GM21381 (cell line): ENCODE measurements at regions not wholly inside any gene's neighbourhood (a gene's known extent, or its start where the extent isn't known, plus 50 kb on each side); places are given as distances from the start of the nearest gene placed in this dataset.

Source experiments
- ATAC-seq: cut with Tn5 transposase; IDR thresholded peaks from one replicate; pipeline ENCODE4 v1.9.1; 2021; ENCODE audit warnings: mild to moderate bottlenecking, moderate library complexity; ENCODE audit not compliant: unreplicated experiment

- ATAC-seq, result no peak
Measured at GRCh38 chr1:199303035-199303434, 664.2 kb downstream of the PTPRC start.

DNA sequence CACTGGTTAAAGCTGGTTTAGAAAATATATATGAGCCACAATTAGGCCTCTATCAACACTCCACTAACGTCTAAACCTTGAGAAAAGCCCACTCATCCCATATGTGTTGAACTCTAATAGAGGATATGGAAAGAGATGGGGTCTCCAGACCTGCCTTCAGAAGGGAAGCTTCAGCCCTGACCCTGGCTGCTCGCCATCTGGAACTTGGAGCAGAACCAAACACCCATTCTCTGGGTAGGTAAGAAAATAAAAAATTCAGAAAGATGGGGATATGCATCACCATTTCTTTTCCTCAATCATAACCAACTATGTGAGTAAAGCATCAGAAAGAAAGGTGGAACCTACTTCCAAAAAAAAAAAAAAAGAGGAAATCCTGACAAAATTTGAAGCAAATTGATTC, 666.2 kb downstream of the PTPRC start:
- no peak for ATAC-seq

DNA sequence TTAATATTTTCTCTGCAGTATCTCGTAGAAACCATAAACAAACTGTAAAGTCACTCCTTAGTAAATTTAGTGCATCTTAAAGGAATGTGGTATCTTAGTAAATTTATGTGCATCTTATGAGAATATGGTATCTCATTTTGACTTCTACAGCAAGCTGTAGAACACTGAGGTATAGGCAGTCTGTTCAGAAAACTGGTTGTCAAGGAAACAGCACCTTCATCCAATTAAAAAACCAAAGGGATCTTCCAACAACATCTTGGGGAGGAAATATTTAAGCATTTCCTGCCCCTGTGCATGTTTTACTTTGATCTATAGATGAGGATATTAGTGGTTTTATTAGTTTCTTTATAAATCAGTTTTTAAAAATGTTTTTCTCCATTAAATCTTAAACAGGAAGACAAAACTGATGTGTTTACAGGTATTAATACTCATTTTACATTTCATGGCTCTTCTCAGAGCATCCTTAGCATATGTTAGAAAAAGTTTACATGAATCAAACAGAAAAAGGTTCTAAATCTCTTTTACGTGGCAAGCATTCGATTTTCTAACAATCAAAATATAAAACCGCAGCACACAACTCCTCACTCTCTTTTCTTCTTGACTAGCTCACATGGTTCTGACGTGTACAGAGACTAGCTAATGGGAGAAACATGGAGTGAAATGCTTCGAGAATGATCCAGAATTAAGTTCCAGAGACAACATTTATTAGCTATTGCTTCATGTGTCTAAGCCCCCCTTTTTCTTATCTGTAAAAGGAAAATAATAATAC, 668.8 kb downstream of the PTPRC start:
- no peak for ATAC-seq

DNA sequence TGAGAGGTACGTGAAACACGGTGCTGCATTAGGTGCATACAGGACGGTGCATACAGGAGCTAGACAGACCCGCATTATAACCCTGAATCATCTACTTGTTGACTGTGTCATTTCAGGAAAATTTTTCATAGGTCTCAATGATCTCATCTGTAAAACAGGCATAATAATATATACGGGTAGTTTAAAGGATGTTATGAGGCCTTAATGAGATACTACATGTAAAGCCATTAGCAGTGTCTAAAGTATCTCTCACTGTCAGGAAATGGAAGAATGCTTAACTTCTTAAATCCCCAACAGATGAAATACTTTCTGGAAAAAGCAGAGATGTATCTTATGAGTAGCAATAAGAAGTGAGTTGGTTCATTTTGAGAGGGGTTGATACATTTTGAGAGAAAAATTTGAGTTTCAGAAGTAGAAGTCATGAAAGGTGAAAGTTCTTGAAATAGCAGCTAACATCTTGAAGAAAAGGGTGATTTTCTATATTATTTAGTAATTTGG, 669.6 kb downstream of the PTPRC start:
- ATAC-seq, result peak; percentile 44

DNA sequence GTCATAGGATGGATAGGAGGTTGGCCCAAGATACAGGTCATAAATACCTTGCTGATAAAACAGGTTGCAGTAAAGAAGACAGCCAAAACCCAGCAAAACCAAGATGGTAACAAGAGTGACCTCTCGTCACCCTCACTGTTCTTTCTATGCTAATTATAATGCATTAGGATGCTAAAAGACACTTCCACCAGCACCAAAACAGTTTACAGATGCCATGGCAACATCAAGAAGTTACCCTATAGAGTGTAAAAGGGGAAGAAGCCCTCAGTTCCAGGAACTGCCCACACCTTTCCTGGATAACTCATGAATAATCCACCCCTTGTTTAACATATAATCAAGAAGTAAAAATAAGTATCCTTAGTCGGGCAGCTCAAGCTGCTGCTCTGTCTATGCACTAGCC, 671.9 kb downstream of the PTPRC start:
- no peak for ATAC-seq

GRCh38 chr1:199311478-199312262, 672.8 kb downstream of the PTPRC start:
- ATAC-seq, result no peak

DNA sequence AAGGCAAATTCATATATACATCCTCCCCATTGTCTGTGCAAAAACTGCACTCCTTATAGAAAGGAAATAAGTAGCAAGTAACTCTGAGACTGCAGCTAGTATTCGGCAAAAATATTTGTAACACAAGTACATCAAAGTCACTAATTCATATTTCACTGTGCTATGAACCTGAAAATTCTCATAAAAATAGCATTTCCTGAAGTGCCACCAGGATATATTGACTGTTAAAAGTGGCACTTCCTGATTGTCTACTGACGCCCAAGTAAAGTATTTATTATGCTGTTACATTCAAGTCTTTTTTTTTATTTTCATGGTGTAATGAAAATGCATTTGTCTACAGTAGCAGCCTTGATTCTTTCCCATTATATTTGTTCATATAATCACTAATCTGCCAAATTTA, 673.8 kb downstream of the PTPRC start:
- no peak for ATAC-seq

DNA sequence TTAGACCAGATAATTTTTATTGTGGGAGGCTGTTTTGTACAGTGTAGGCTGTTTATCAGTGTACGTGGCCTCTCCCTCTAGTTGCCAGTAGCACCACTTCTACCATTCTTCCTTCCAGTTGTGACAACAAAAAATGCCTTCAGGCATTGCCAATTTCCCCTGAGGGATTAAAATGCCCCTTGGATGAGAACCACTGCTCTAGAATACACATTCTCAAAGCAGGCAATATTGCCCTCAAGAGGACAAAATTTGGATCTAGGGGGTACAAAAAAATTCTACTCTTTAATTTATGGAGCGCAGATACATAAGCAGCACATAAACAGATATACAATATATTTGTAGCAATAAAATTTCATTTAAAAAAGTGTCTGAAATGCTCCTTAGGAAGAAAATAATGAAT, 674.6 kb downstream of the PTPRC start:
- ATAC-seq, result no peak

- no peak for ATAC-seq
Measured at GRCh38 chr1:199319341-199319740, 680.5 kb downstream of the PTPRC start.

DNA sequence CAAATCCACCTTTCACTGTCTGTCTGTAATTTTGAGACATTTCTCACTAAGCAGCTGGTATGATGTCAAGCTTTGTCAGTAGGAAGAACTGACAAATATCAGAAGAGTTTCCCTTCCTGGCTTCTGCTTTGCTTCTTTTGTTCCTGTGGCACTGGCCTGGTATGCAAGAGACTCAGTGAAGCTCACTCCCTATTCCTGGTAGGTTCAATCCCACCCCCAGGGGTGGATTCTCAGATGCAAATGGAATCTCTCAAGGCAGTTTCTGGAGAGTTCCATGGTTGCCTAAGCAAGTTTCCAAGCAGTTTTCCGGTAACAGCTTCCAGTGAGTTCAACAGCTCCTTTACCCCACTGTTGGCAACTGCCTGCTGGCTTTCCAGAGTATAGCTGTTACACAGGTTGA, 683.4 kb downstream of the PTPRC start:
- no peak for ATAC-seq

- no peak for ATAC-seq
Measured at GRCh38 chr1:199333180-199333579, 694.3 kb upstream of the NR5A2 start.

GRCh38 chr1:199335496-199335895, 692.0 kb upstream of the NR5A2 start:
- no peak for ATAC-seq

GRCh38 chr1:199336745-199337640, 690.5 kb upstream of the NR5A2 start:
- no peak for ATAC-seq

DNA sequence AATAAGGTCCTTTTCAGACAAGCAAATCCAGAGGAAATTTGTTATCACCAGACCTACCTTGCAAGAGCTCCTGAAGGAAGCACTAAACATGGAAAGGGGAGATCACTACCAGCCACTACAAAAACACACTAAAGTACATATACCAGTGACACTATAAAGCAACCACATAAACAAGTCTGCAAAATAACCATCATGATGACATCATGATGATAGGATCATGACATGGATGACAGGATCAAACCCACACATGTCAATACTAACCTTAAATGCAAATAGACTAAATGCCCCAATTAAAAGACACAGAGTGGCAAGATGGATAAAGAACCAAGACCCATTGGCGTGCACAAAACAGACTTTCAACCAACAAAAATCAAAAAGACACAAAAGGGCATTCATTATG, 688.8 kb upstream of the NR5A2 start:
- no peak for ATAC-seq

- no peak for ATAC-seq
Measured at GRCh38 chr1:199352351-199352750, 675.2 kb upstream of the NR5A2 start.

DNA sequence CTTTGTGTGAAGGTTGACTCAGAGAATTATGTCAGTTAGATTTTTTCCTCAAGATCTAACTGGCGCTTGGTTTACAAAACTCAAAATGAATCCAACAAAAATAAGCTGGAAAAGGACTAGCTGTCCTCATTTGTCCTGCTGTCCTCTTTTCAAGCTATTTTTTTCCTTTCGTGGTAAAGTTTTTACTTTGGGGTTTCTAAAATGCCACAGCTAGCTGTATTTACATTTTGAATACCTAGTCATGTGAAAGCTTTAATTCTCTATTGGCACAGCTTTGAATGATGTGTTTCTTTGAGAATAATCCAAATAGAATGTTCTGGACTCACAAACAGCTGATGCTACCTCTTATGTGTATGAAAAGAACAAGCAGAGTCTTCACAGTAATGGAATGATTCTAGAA, 673.6 kb upstream of the NR5A2 start:
- no peak for ATAC-seq

GRCh38 chr1:199356561-199356960, 670.9 kb upstream of the NR5A2 start:
- no peak for ATAC-seq

GRCh38 chr1:199357599-199357998, 669.9 kb upstream of the NR5A2 start:
- no peak for ATAC-seq

DNA sequence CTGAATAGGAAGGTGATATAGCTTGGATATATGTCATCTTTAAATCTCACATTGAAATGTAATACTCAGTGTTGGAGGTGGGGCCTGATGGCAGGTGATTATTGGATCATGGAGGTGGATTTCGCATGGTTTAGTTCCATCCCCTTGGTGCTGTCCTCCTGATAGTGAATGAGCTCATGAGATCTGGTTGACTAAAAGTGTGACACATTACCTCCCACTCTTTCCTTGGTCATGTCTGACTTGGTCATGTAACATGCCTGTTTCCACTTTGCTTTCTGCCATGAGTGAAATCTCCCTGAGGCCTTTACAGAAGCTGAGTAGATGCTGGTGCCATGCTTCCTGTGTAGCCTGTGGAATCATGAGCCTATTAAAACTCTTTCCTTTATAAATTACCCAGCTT, 664.5 kb upstream of the NR5A2 start:
- no peak for ATAC-seq

DNA sequence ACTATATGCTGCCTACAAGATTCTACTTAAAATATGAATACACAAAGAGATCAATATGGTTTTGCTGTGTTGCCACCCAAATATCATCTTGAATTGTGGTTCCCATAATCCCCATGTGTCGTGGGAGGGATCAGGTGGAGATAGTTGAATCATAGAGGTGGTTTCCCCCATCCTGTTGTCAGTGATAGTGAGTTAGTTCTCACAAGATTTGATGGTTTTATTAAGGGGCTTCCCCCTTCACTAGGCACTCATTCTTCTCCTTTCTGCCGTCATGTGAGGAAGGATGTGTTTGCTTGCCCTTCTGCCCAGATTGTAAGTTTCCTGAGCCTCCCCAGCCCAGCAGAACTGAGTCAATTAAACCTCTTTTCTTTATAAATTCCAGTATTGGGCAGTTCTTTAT, 654.4 kb upstream of the NR5A2 start:
- no peak for ATAC-seq

DNA sequence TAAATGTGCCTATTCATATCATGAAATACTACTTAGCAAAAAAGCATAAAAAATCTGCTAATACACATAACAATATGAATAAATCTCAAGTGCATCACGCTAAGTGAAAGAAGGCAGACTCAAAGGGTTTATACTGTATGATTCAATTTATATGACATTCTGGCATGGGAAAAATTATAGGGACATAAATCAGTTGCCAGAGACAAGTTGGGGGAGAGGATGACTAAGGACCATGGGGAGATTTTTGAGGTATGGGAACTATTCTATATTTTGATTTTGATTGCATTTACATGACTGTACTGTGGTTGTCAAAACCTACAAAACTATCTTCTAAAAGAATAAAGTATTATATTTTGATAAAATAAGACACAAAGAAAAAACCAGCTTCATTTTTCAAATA, 650.3 kb upstream of the NR5A2 start:
- ATAC-seq, result no peak
